C4-2B (cell line): ENCODE measurements at regions not wholly inside any gene's neighbourhood (a gene's known extent, or its start where the extent isn't known, plus 50 kb on each side); places are given as distances from the start of the nearest gene placed in this dataset.

Source experiments
- ZFX ChIP-seq: fragments of 450-650 bp; IDR thresholded peaks from 2 replicates; pipeline ENCODE4 v1.6.1; 2017
- TF ChIP-seq, protein P1 (sequence below): fragments of 450-650 bp; conservative IDR thresholded peaks from 2 replicates; pipeline ENCODE4 v1.5.1; 2017; ENCODE audit warnings: mild to moderate bottlenecking

- TF ChIP-seq, protein P1, sequence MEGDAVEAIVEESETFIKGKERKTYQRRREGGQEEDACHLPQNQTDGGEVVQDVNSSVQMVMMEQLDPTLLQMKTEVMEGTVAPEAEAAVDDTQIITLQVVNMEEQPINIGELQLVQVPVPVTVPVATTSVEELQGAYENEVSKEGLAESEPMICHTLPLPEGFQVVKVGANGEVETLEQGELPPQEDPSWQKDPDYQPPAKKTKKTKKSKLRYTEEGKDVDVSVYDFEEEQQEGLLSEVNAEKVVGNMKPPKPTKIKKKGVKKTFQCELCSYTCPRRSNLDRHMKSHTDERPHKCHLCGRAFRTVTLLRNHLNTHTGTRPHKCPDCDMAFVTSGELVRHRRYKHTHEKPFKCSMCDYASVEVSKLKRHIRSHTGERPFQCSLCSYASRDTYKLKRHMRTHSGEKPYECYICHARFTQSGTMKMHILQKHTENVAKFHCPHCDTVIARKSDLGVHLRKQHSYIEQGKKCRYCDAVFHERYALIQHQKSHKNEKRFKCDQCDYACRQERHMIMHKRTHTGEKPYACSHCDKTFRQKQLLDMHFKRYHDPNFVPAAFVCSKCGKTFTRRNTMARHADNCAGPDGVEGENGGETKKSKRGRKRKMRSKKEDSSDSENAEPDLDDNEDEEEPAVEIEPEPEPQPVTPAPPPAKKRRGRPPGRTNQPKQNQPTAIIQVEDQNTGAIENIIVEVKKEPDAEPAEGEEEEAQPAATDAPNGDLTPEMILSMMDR: no peak
- TF ChIP-seq ZFX: no peak
These were observed 914.6 kb upstream of the INTU start for GRCh38 chr4:126718136-126718535.
